Adrenal gland (tissue), 5 donors: ENCODE measurements at regions not wholly inside any gene's neighbourhood (a gene's known extent, or its start where the extent isn't known, plus 50 kb on each side); places are given as distances from the start of the nearest gene placed in this dataset.

Experiments
- POLR2A ChIP-seq, 2 donors: fragments of 450-650 bp; IDR thresholded peaks; one replicate each; pipeline ENCODE4 v1.6.1; 2017; ENCODE audit warnings: antibody characterized with exemption in 2 of 2, mild to moderate bottlenecking in 2 of 2, moderate library complexity in 1 of 2
- TF ChIP-seq, protein P1 (sequence below), 6 experiments: fragments of 450-650 bp in 4 of 6; fragments of 200-600 bp in 2 of 6; sonication (generic) in 1 of 6; IDR thresholded peaks; 1 replicate in 5 of 6; 2 replicates in 1 of 6; pipeline versions ENCODE4 v1.5.1 to v1.8.0; 2016 to 2021; ENCODE audit warnings: antibody characterized with exemption in 6 of 6, mild to moderate bottlenecking in 2 of 6, moderate library complexity in 1 of 6
- donor health status: DM: no; HTN: no; CAD: no.

DNA sequence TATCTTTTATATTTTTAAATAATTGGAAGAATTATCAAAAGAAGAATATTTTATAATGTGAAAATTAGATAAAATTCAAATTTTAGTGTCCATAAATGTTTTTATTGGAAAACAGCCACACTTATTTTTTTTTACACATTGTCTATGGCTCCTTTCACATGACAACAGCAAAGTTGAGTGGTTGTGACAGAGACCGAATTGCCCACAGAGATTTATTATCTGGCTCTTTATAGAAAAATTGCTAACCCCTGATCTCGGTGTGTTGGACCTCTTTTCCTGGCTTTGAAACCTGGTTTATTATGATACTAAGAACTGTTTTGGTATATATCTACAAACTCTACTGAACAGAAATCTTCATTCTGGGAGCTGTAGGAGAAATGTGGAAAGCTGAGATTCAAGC lies 269.1 kb upstream of the UMPS start:
- TF ChIP-seq, protein P1, sequence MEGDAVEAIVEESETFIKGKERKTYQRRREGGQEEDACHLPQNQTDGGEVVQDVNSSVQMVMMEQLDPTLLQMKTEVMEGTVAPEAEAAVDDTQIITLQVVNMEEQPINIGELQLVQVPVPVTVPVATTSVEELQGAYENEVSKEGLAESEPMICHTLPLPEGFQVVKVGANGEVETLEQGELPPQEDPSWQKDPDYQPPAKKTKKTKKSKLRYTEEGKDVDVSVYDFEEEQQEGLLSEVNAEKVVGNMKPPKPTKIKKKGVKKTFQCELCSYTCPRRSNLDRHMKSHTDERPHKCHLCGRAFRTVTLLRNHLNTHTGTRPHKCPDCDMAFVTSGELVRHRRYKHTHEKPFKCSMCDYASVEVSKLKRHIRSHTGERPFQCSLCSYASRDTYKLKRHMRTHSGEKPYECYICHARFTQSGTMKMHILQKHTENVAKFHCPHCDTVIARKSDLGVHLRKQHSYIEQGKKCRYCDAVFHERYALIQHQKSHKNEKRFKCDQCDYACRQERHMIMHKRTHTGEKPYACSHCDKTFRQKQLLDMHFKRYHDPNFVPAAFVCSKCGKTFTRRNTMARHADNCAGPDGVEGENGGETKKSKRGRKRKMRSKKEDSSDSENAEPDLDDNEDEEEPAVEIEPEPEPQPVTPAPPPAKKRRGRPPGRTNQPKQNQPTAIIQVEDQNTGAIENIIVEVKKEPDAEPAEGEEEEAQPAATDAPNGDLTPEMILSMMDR (IDR thresholded peaks at IDR 0.05) = no peak
- no peak for TF ChIP-seq POLR2A (IDR thresholded peaks at IDR 0.05)
